Kidney (tissue), 13 donors: ENCODE measurements at regions not wholly inside any gene's neighbourhood (a gene's known extent, or its start where the extent isn't known, plus 50 kb on each side); places are given as distances from the start of the nearest gene placed in this dataset.

ENCODE experiments used
- DNase-seq, 5 donors: peaks; one replicate each; pipeline ENCODE4 v3.0.0-alpha.2; 2013 to 2020
- FAIRE-seq: peaks from 2 replicates; lab custom pipeline; 2012; peaks lifted over from hg19 to GRCh38; lab: Jason Lieb, UNC
- H3K27ac ChIP-seq, 2 donors: one replicate each; pipeline ENCODE4 v1.7.0; 2013; ENCODE audit warnings: low read depth in 2 of 2, low read length in 2 of 2, inconsistent platforms in 1 of 2
- H3K27me3 ChIP-seq: one replicate; pipeline ENCODE4 v1.7.1; 2013; ENCODE audit warnings: low read length, inconsistent platforms; ENCODE audit not compliant: control insufficient read depth, insufficient read depth
- H3K36me3 ChIP-seq, 3 donors: one replicate each; pipeline versions ENCODE4 v1.7.0 to v1.7.1; 2013; ENCODE audit warnings: low read length in 3 of 3, control low read depth in 1 of 3, inconsistent platforms in 1 of 3; ENCODE audit not compliant: insufficient read depth in 3 of 3, control insufficient read depth in 2 of 3
- H3K4me1 ChIP-seq, 3 donors: one replicate each; pipeline versions ENCODE4 v1.7.0 to v1.7.1; 2013; ENCODE audit warnings: low read length in 3 of 3, inconsistent platforms in 1 of 3, low read depth in 1 of 3; ENCODE audit not compliant: control insufficient read depth in 2 of 3, insufficient read depth in 2 of 3
- H3K4me3 ChIP-seq, 3 donors: one replicate each; pipeline versions ENCODE4 v1.7.0 to v1.8.1; 2013; ENCODE audit warnings: low read length in 3 of 3, control low read depth in 1 of 3, inconsistent platforms in 1 of 3
- H3K9ac ChIP-seq, 3 donors: one replicate each; pipeline versions ENCODE4 v1.7.0 to v1.7.1; 2013; ENCODE audit warnings: low read length in 3 of 3, control low read depth in 1 of 3, inconsistent platforms in 1 of 3
- H3K9me3 ChIP-seq, 3 donors: one replicate each; pipeline versions ENCODE4 v1.7.0 to v1.7.1; 2013; ENCODE audit warnings: low read length in 3 of 3, control low read depth in 1 of 3, inconsistent platforms in 1 of 3; ENCODE audit not compliant: control insufficient read depth in 2 of 3, insufficient read depth in 1 of 3
- CTCF ChIP-seq: IDR thresholded peaks from 3 replicates; pipeline ENCODE4 v1.5.1; 2012; ENCODE audit warnings: mild to moderate bottlenecking, moderate library complexity, borderline replicate concordance; ENCODE audit not compliant: insufficient read depth; ENCODE audit errors: extremely low read depth
- intact Hi-C: fragments of 100-400 bp; cut with DNase I; formaldehyde crosslinking; loops from one replicate; pipeline ENCODE4 v1.11.1; 2022
- donor health status: control.
- donor health status: control.
- donor health status: control.
- donor health status: control.
- donor health status: control.
- donor health status: DM: yes; HTN: yes; CAD: no.
- donor health status: Normal renal cell carcinoma (clear cell type).

DNA sequence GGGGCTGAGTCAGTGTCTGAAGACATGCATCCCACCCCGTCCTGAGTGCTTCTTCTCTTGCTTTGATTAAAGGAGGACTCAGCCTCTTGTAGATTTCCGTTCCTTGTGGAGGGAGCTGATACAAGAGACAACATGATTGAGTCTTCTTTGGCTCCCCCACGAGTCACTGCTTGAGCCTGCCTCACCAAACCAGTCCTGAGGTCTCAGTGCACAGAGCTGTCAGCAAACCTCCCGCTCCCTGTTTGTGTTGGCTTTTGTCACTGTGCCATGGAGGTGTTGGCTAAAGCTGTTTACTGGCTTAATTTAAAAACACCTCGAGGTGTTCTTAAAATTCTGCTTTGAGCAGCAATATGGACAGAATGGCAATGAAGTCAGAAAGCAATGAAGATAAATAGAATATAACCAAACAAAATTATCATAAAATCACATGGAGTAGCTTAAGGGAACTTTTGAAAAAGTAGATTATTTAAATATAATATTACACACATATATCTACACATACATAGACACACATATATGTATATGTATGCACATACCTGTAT is 234.1 kb upstream of the ANKRD55 start:
- H3K4me1 ChIP-seq: peaks cover 0 to 14% (median 7%) of the 10 kb centered on the region in 3 donors
- TF ChIP-seq CTCF: no peak
- no peaks in the 10 kb centered on the region for H3K9me3 ChIP-seq
- no peaks in the 10 kb centered on the region for H3K27me3 ChIP-seq
- H3K4me3 ChIP-seq: no peak overlapping the region
- DNase-seq: no peak
- H3K36me3 ChIP-seq: no peaks in the 10 kb centered on the region
- no peak overlapping the region for H3K27ac ChIP-seq
- no peak overlapping the region for H3K9ac ChIP-seq
- intact Hi-C loops: no loop called here
- no peak for FAIRE-seq

- Histone ChIP-seq H3K36me3 (no peaks in the 10 kb centered on the region), H3K4me1 (peaks cover under 1 to 14% (median 7%) of the 10 kb centered on the region in 3 donors), H3K4me3 (no peak overlapping the region), H3K27me3 (no peaks in the 10 kb centered on the region), H3K9ac (no peak overlapping the region), H3K9me3 (no peaks in the 10 kb centered on the region), H3K27ac (no peak overlapping the region)
- intact Hi-C loops: no loop called here
- TF ChIP-seq CTCF: no peak
- FAIRE-seq (no peak), DNase-seq (no peak)
Measured at GRCh38 chr5:56466136-56466816, 233.1 kb upstream of the ANKRD55 start.

DNA sequence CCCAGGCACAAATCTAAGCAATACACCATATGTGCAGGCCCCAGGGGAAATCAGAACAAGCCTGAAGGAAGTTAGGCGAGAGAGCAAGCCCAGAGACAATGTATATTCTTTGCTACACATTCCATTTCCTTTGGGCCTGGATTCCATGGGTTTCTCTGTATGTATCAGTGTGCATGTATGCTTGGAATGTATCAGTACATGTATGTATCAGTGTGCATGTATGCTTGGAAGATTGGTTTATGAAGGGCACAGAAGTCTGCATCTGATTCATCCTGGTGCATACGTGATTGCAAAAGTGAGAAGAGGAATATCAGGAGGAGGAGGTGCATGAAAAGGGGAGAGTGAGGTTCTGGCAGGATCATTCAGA is 232.6 kb upstream of the ANKRD55 start:
- DNase-seq: no peak
- intact Hi-C loops: no loop called here
- H3K9me3 ChIP-seq: no peaks in the 10 kb centered on the region
- no peak overlapping the region for H3K9ac ChIP-seq
- no peak overlapping the region for H3K4me3 ChIP-seq
- FAIRE-seq: no peak
- peaks cover 4 to 16% (median 9%) of the 10 kb centered on the region in 3 donors for H3K4me1 ChIP-seq
- no peak overlapping the region for H3K27ac ChIP-seq
- no peaks in the 10 kb centered on the region for H3K27me3 ChIP-seq
- TF ChIP-seq CTCF: no peak
- H3K36me3 ChIP-seq: no peaks in the 10 kb centered on the region
